Ecto neural progenitor cell (in vitro differentiated cells): ENCODE measurements at regions not wholly inside any gene's neighbourhood (a gene's known extent, or its start where the extent isn't known, plus 50 kb on each side); places are given as distances from the start of the nearest gene placed in this dataset.

Source experiments
- DNase-seq: peaks from one replicate; pipeline ENCODE4 v3.0.0-alpha.2; 2018; ENCODE audit warnings: low spot score

GRCh38 chr3:98994128-98994762 is 92.8 kb upstream of the DCBLD2 start:
- no peak for DNase-seq

- no peak for DNase-seq
Measured at GRCh38 chr3:98991393-98991792, 89.9 kb upstream of the DCBLD2 start.

DNA sequence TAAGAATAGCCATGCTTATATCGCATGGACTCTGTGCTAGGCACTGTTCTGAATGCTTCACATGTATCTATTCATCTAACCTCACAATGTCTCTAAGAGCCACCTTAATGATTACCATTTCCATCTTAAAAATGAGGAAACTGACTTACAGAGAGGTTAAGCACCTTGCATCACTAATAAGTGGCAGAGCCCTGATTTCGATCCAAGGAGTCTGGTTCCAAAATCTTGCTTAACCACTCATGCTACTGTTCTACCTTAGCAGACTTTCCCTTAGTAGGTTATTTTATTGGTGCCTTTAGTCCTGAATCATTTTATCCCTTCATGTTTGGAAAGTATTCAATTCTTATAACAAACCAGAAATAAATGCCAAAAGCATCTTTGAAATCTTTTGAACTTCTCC is 89.2 kb upstream of the DCBLD2 start:
- DNase-seq: no peak

DNA sequence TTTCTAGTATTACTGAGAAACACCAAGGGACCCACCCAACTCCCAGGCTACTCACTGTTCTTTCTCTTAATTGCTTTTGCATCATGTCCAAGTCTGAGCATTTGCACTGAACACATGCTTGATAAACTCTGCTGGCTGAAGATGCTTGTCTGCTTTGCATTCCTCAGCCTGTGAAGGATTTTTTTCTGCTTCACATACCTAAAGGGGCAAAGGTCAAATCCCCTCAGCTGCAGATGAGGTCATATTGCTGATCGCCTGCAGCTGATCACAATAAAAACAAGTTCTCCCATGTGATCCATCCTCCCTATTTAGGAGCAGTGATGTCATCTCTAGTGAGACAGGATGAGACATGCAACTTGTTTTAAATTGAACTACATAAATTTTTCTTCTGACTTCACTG is 84.6 kb upstream of the DCBLD2 start:
- peak; percentile 60 for DNase-seq

- DNase-seq: no peak
Measured at GRCh38 chr3:98985431-98985830, 83.9 kb upstream of the DCBLD2 start.

- DNase-seq: no peak
Measured at GRCh38 chr3:98984024-98984423, 82.5 kb upstream of the DCBLD2 start.

- no peak for DNase-seq
Measured at GRCh38 chr3:98982351-98982750, 80.9 kb upstream of the DCBLD2 start.

GRCh38 chr3:98980915-98981596 is 79.6 kb upstream of the DCBLD2 start:
- DNase-seq: no peak

DNA sequence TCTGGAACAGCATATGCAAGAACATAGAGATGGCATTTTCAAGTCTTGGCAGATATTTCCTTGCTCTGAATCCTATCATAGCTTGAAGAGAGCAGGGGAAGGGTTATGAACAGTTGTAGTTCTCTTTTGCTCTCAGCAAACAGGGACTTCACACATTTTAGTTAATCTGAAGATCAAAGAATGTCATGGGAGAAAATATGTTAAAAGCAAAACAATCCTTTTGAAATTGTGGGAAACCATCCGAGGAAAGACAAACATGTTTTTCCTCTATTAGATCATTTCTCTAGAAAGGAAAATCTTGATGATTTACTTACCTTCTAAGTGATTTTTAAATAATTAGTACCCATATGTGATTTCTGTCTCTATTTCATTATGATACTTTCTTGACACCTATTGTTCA is 77.8 kb upstream of the DCBLD2 start:
- DNase-seq: no peak

GRCh38 chr3:98978068-98978811 is 76.7 kb upstream of the DCBLD2 start:
- DNase-seq: no peak

DNA sequence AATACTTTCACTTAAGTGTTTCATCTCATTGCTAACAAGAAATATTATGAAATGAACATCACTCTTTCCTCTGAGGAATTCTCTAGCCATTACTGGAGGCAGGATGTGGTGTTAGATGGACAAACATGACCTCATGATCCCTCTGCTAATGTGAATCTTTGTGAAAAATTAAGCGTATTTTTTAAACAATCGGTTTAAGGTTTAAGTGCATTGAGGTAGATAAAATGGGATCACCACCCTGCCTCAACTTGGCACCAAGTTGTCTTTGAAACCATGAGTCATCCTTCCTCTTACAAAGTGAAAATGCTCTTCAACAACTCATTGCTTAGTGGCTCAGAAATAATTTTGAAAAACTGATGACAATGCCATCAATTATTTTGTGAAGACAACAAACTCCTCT is 76.0 kb upstream of the DCBLD2 start:
- DNase-seq: no peak

- DNase-seq: no peak
Measured at GRCh38 chr3:98974442-98974841, 72.9 kb upstream of the DCBLD2 start.

DNA sequence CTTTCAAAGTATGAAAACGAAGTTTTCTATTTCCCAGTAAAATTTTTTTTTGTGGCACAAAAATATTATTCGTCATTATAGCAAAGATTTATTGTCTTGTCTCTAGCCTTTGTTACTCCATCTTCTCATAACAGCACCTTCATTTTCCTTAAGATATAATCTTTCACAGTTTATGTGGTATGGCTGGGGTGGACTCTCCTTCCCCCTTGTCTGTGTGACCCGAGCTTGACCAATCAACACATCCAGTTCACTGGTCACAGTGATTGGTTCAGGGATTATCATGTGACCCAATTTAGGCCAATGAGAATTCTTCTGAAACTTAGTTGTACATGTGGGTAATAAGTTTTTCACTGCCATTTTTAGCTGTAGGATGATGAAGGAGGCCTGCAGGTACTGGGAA is 71.2 kb upstream of the DCBLD2 start:
- DNase-seq: no peak

DNA sequence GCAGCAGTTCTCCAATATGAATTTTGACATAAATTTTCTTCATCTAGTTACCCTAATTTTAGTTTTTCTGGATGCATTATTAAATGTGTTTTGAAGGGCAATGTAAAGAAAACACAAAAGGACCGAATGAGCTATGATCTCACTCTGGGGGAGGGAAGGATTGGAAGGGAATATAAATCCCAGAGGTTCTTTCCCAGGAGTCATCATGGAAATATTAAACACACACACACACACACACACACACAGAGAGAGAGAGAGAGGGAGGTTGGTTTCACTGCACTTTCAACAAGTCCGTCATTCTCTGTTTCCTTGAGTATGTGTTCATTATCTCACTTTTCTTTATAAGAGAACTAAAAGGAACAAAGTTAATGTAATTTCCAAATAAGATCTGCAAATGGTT is 70.7 kb upstream of the DCBLD2 start:
- DNase-seq: no peak

- no peak for DNase-seq
Measured at GRCh38 chr3:98971169-98971681, 69.7 kb upstream of the DCBLD2 start.

GRCh38 chr3:98969295-98969694 is 67.8 kb upstream of the DCBLD2 start:
- no peak for DNase-seq

DNA sequence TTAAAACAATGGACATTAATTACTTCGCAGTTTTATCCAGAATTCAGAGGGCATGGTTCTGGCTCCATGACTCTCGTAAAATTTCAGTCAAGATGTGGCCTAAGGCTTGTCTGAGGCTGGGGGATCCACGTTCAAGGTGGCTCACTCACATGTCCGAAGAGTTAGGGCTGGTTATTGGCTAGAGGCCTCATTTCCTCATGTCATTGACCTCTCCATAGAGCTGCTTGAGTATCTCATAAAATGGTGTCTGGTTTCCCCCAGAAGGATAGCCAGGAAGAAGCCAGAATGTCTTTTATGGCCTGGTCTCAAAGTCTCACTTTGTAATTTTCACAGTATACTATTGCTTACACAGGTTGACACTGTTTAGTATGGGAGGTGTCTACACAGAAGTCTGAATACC is 67.3 kb upstream of the DCBLD2 start:
- no peak for DNase-seq

DNA sequence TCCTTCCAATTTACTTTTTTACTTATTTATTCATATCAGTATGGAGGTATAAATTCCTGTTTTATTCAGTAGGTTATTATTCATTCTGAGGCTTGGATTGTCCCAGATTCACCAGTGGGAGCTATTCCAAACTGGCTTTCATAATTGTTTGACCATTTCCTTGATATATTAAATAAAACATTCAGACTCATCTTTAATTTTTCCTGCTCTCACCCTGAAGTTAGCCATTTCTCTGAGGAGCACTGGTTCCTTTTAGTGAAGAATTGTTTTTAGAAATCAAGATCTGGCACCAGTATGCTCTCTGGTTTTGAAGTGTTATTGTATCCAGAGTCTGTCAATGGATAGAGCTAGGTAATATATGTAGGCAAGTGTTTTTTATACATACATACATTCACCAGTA is 66.9 kb upstream of the DCBLD2 start:
- no peak for DNase-seq

DNA sequence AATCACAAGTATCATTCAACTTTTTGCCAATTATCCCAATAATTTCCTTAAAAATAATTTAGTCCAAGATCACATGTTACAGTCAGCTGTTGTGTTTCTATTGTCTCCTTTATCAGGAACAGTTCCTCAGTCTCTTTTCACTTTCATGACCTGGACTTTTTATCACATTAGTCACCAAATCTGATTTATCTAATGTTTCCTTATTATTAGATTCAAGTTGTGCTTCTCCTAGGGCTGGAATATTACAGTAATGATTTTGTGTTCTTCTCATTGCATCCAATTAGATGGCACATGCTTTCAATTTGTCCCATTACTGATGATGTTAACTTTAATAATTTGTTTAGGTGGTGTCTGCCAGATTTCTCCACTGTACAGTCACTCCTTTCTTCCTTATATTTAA is 66.3 kb upstream of the DCBLD2 start:
- DNase-seq: no peak

DNA sequence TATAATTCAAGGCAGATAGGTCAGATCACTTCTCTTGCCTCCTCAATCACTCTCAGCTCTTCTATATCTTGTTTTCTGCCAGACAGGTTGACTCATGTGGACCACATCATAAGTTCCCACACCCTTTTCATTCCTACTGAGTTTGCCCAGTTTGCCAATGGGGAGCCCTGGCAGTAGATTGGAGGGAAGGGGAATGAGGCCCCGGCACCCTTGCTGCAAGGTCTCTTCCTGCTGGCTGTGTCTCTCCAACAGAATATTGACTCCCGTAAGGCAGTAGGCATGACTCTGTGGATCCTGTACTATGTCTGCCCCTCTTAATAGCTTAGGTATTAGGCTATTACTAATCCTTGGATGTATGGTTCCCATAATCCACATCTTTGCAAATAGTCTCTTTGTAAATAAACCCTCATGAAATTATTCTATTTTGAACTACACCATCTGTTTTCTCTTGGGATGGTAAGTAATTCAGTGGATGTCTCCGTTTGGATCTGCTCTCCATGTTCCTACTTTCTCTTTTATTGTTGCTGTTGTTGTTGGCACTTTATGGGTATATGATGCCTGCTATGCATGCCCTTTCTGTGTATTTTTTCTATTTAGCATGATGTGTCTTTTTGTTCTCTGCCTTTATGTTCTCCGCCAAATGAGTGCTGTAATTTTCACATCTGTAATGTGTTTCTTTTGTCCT is 65.5 kb upstream of the DCBLD2 start:
- DNase-seq: no peak

- no peak for DNase-seq
Measured at GRCh38 chr3:98966434-98966833, 64.9 kb upstream of the DCBLD2 start.

DNA sequence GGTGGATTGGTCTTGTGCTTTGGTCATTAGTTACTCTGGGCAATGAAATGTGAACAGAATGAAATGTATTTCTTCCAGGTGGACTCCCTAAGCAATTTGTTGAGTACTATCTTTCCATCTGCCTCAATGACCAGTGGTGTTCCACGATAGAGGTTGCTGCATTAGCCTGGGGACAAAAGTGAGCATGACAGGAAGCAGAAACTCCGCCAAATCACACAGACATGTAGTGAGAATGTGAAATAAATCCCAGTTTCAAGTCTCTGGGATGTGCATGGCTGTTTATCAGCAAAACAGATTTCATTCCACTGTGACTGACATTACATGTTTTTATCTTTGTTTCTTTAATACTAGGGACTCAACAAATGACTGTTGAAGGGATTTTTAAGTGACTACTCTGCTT is 63.3 kb upstream of the DCBLD2 start:
- no peak for DNase-seq

- no peak for DNase-seq
Measured at GRCh38 chr3:98963546-98963945, 62.1 kb upstream of the DCBLD2 start.
